ENCODE measurements at regions not wholly inside any gene's neighbourhood (a gene's known extent, or its start where the extent isn't known, plus 50 kb on each side); places are given as distances from the start of the nearest gene placed in this dataset.
"Not testable (repeated sequence)": the region's sequence is repeated elsewhere in the genome, so short reads cannot be mapped to it uniquely, and the experiment has no call there.

- H3K27ac ChIP-seq (ENCODE audit: low read depth in 1 of 2, low read length in 2 of 2): no peak overlapping the region
- no peak overlapping the region for H2AFZ ChIP-seq (ENCODE audit: insufficient read depth, low read depth, low read length, poor library complexity, severe bottlenecking)
- no peak overlapping the region for H3K4me2 ChIP-seq (replicated peaks; ENCODE audit: extremely low read depth, low read length, poor library complexity, severe bottlenecking)
- H3K36me3 ChIP-seq (replicated peaks in 1 of 2; ENCODE audit: control insufficient read depth in 1 of 2, insufficient read depth in 2 of 2, low read length in 2 of 2): no peaks in the 10 kb centered on the region
- no peaks in the 10 kb centered on the region for H3K9me3 ChIP-seq (replicated peaks in 1 of 2; ENCODE audit: control insufficient read depth in 1 of 2, insufficient read depth in 1 of 2, low read length in 2 of 2)
- H3K4me3 ChIP-seq (replicated peaks in 1 of 3; ENCODE audit: low read depth in 2 of 3, low read length in 3 of 3): no peak overlapping the region
- no peaks in the 10 kb centered on the region for H4K20me1 ChIP-seq (ENCODE audit: insufficient read depth, low read length)
- H3K27me3 Mint-ChIP-seq (ENCODE audit: low read depth in 3 of 3): peaks cover 0 to 5% (median 2%) of the 10 kb centered on the region in 3 donors
- H3K79me2 ChIP-seq (ENCODE audit: insufficient read depth, low read length): no peaks in the 10 kb centered on the region
- DNase-seq: no peak
- TF ChIP-seq CTCF (IDR thresholded peaks at IDR 0.05): no peak
- peaks cover 12% of the 10 kb centered on the region for H3K4me1 Mint-ChIP-seq
- no peak overlapping the region for H3K9ac ChIP-seq (ENCODE audit: insufficient read depth, low read length, poor library complexity, severe bottlenecking)
- H3K27ac Mint-ChIP-seq: no peak overlapping the region
- no peaks in the 10 kb centered on the region for H3K36me3 Mint-ChIP-seq
- H3K4me1 ChIP-seq (ENCODE audit: control insufficient read depth in 1 of 2, insufficient read depth in 2 of 2, low read length in 2 of 2): peaks cover 8% of the 10 kb centered on the region in 2 donors
- intact Hi-C loops (cut with micrococcal nuclease): no loop called here
- H3K9me3 Mint-ChIP-seq: peaks cover 0 to 4% (median 0%) of the 10 kb centered on the region in 7 donors
- WGBS (ENCODE audit: insufficient coverage): no CpG with 5 or more reads among the region's 4 CpGs
- H3K4me3 Mint-ChIP-seq: no peak overlapping the region
- H3K27me3 ChIP-seq (ENCODE audit: control insufficient read depth in 2 of 2, insufficient read depth in 2 of 2, low read length in 2 of 2): no peaks in the 10 kb centered on the region
Measured at GRCh38 chr5:10880934-10881333, 119.9 kb upstream of the DAP start.

GRCh38 chr5:10876996-10877395 lies 116.0 kb upstream of the DAP start:
- H3K9me3 ChIP-seq (replicated peaks in 1 of 2; ENCODE audit: control insufficient read depth in 1 of 2, insufficient read depth in 1 of 2, low read length in 2 of 2); H3K4me3 ChIP-seq (replicated peaks in 1 of 3; ENCODE audit: low read depth in 2 of 3, low read length in 3 of 3); H3K27me3 ChIP-seq (ENCODE audit: control insufficient read depth in 2 of 2, insufficient read depth in 2 of 2, low read length in 2 of 2); H3K9me3 Mint-ChIP-seq; H3K27me3 Mint-ChIP-seq (ENCODE audit: low read depth in 3 of 3); H3K4me3 Mint-ChIP-seq; H3K4me2 ChIP-seq (replicated peaks; ENCODE audit: extremely low read depth, low read length, poor library complexity, severe bottlenecking); H3K79me2 ChIP-seq (ENCODE audit: insufficient read depth, low read length); H2AFZ ChIP-seq (ENCODE audit: insufficient read depth, low read depth, low read length, poor library complexity, severe bottlenecking); H3K36me3 Mint-ChIP-seq; H4K20me1 ChIP-seq (ENCODE audit: insufficient read depth, low read length); intact Hi-C loops (cut with micrococcal nuclease); H3K27ac ChIP-seq (ENCODE audit: low read depth in 1 of 2, low read length in 2 of 2); H3K9ac ChIP-seq (ENCODE audit: insufficient read depth, low read length, poor library complexity, severe bottlenecking); H3K36me3 ChIP-seq (replicated peaks in 1 of 2; ENCODE audit: control insufficient read depth in 1 of 2, insufficient read depth in 2 of 2, low read length in 2 of 2): not testable (repeated sequence)
- Mint-ChIP-seq H3K4me1 (peaks cover 16% of the 10 kb centered on the region), H3K27ac (peak overlapping the region in 1 of 7 donors; percentile 70)
- peaks cover 8 to 11% of the 10 kb centered on the region in 2 donors for H3K4me1 ChIP-seq (ENCODE audit: control insufficient read depth in 1 of 2, insufficient read depth in 2 of 2, low read length in 2 of 2)
- DNase-seq: peak in 2 of 3 donors; percentile 1 to 51
- WGBS (ENCODE audit: insufficient coverage): 0% methylated on average over 2 of the region's 4 CpGs

All from CD14-positive monocyte (primary cell).